GM18505 (cell line): ENCODE measurements at regions not wholly inside any gene's neighbourhood (a gene's known extent, or its start where the extent isn't known, plus 50 kb on each side); places are given as distances from the start of the nearest gene placed in this dataset.

Source experiments
- ATAC-seq: cut with Tn5 transposase; IDR thresholded peaks from one replicate; pipeline ENCODE4 v1.9.1; 2021; ENCODE audit not compliant: unreplicated experiment
- POLR2A ChIP-seq: IDR thresholded peaks from 4 replicates; pipeline ENCODE4 v1.6.1; 2011; ENCODE audit warnings: borderline replicate concordance; ENCODE audit not compliant: insufficient read depth, insufficient read length; ENCODE audit errors: extremely low read depth

DNA sequence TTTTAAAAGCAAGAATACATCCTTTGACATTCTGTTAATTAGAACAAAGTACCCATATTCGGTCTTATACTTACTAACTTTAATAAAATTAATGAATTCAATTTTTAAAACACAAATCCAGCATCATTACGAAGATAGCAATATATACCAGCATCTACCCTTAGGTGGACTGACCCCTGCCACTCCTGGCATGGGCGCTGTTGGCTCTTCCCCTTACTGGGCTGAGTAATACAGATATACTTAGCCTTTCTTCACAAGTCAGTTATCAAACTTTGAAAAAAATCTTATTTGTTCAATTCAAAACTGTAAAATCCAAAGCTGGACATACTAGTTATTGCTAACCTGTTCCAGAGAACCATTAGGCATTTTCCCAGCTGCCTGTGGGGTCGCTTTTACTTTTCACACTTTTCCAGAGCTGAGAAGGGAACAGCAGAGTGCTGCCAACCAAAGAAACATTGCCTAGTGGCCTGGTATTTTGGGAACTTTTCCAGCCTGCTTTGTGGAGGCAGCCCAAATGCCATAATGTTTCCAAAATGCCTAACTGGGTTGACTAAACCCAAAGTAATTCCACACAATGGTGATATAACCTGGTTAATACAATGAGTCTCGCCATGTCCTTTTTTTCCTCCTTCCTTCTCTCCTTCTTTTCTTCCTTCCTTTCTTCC, 424.7 kb upstream of the ADGRL2 start:
- TF ChIP-seq POLR2A: no peak
- no peak for ATAC-seq

DNA sequence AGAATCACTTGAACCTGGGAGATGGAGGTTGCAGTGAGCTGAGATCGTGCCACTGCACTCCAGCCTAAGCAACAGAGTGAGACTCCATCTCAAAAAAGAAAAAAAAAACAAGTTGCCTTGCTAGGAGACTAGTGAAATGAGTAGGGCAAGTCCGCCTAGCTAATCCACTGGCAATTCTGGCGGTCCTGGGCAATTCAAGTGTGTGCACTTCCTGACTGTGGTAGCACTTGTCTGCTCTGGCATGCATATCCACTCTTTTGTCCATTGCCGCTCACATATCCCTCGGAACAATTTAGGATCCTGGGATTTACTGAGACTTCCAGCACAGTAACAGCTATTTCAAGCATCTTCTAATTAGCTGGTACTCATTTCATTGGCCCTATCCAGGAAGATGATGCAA, 426.3 kb upstream of the ADGRL2 start:
- TF ChIP-seq POLR2A: no peak
- no peak for ATAC-seq

DNA sequence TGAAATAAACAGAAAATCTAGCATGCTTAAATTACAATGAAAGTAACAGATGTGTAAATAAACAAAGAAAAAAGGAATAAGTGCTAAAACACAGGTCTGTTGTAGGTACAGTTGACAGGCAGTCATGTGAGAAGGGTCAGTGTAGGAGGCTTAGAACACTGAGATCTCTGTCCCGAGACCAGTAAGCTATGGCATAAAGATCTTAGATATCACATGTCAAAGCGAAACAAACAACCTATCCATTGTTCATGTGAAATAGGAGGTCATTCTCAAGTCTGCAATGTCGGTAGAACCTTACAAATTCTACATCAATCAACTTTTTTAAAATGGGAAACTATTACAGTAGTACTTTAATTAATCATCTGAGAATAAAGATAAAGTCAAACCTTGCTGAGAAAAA, 428.9 kb upstream of the ADGRL2 start:
- ATAC-seq: no peak
- no peak for TF ChIP-seq POLR2A

DNA sequence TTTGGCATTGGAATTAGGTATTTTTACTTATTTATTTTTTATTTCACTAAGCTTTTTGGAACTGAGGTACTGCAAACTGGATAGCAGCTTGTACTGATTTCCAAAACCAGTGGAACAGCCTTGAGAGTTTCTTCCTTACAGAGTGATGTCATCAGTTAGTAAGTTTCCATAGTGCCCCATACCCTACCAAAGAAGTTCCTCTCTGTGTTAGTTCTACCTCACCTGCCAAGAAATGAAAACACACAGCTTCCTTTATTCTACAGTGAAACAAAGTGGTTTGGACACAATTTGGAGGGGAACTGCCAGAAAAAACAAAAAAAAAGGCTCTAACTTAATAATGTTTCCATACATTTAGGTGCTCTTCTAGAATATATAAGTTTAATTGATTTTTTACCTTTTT, 430.9 kb upstream of the ADGRL2 start:
- ATAC-seq: no peak
- TF ChIP-seq POLR2A: no peak

DNA sequence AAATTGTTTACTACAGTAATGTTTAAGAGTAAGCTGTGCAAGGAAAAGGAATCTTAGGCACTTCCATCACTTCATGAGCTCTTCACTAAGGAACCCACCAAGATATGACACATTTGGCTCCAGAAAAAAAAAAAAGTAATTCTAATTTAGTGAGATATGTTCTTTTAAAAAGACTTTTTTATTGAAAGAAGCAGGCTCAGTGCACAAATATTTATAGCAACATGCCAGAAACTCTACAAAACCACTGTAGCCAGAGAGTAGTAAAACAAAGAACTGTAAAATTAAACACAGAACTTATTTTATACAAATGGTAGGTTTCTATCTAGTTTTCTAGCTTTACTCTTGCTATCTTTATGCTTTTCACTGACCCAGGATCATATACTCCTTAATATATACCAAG, 434.6 kb upstream of the ADGRL2 start:
- no peak for ATAC-seq
- no peak for TF ChIP-seq POLR2A

DNA sequence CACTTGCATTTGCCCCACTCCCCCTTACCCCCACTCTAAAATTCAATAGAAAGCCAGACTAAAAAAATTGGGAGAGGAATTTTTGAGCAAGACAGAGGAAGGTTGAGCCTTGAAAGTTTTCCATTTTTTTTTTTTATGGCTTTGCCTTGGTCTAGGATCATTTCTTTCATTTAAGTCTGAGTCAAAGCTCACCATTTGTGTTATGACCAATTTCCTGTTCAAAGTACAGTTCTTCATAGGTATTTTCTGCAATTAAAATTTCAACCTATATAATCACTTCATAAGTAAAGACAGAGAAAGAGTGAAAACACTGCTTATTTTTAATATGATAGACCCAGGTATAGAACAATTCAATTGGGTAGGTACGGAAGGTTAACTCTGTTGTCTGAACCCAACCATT, 436.6 kb upstream of the ADGRL2 start:
- no peak for ATAC-seq
- TF ChIP-seq POLR2A: no peak

DNA sequence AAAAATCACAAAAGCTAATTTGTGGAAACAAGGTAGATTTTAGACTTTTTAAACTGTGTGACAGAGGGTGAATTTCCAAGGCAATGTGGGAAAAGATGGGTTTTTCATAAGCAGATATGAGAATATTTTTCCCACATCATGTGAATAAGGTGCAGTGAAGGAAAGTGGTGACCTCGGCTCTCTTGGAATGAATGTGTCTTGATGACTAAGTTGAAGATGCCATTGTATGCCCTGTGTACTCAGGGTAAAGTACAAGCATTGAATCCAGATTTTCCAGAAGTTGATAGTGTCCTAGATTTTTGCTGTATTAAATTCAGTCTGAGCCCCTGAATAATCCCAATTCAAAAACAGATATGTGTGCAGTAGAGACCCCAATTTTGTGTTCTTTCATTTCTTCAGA, 442.6 kb upstream of the ADGRL2 start:
- no peak for TF ChIP-seq POLR2A
- no peak for ATAC-seq

DNA sequence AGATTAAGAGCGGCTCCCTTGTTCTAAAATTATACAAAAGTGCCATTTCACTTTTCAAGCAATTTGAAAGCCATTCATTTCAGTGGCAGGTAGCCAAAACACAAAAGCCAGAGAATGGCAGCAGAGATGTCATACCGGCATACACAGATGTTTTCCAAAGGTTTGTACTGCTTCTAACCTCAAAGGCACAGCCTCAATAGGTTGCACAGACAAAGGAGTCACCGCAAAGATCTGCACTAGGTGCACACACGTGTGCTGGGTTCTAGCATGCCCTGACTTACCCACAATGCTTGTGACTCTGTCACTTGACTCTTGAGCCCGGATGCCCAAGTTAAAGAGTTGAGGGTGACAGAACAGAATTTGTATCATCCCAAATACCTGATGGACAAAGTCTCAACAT, 448.9 kb upstream of the ADGRL2 start:
- no peak for ATAC-seq
- no peak for TF ChIP-seq POLR2A

DNA sequence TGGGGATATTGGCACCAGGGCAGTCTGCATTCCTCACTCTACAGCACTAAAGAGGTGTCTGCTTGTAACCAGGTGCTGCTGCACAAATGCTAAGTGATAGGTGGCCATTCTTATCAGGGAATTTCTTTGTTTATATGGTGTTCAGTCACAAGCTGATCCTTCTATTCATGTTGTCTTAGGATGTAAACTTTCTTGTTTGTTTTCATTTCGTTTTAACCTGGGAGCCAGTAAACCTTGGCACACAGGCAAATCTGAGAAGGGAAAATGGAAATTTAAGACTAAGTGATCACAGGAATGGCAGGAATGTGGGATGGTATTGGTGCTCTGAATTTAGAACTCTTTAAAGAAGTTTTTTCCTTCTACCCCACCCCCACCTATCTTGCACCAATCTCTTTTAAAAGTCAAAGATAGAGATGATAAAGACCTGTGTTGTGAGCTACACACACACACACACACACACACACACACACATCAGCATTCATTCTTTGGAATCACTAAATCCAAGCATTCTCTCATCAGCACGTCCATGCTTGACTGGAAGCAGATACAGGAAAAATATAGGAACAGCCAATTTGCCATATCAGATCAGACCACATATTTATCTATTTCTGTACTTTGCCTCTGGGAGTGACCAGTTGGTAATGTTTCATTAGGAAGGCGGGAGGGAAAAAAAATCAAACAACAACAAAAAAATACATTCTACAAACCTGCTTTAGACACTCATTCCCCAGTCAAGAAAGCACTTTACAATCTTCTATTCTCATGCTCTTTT, 451.4 kb upstream of the ADGRL2 start:
- no peak for TF ChIP-seq POLR2A
- ATAC-seq: no peak

DNA sequence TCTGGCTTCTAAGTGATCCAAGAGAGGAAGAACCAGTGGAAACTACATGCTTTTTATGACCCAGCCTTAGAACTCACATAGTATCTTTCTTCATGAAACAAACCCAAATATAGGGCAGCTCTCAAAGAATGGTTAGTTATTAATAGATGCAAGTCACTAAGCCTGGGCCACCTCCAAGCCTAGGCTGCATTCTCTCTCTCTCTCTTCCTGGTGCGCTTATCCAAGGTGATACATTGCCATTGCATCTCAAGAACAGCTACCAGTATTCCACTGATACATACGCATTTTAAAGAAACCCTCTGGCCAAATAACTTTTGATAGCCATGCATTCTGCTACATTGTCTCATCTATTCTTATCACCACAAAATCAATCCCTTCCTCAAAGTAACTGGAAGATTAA, 455.6 kb upstream of the ADGRL2 start:
- no peak for ATAC-seq
- no peak for TF ChIP-seq POLR2A

DNA sequence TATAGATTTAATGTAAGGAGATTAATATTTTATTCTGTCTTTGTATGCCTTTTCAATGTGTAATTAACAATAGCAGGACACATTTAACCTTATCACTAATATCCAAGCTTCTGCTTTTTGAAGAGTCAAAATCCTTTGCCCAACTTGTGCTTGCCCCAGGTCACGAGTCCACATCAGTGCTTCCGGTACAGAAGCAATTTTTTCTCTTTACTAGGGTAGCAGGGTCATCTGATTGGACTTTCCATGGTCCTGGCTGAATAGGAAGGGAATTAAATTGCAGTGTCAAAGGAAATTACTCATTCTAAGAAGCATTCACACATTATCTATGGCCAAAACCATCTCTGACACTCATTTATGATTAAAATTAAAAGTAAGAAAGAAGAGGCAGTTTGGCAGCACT, 460.5 kb upstream of the ADGRL2 start:
- no peak for TF ChIP-seq POLR2A
- ATAC-seq: no peak

DNA sequence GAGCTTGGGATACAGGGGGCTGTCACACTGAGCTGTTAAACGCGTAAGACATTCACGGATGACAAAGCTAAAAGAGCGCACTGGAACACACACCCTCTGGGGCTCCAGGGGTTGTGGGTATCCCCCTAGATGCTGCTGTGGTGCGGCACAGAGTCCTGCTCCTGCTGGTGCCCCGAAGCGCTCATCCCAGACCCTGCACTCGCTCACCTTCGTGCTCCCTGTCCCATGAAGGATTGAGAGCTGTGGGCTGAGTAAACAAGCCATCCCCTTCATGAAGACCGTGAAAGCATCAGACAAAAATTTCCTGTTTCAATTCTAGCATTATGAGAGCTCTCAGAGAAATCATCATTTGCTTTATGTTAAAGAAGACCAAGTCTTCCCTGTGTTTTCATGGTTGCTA, 463.5 kb upstream of the ADGRL2 start:
- no peak for ATAC-seq
- no peak for TF ChIP-seq POLR2A

DNA sequence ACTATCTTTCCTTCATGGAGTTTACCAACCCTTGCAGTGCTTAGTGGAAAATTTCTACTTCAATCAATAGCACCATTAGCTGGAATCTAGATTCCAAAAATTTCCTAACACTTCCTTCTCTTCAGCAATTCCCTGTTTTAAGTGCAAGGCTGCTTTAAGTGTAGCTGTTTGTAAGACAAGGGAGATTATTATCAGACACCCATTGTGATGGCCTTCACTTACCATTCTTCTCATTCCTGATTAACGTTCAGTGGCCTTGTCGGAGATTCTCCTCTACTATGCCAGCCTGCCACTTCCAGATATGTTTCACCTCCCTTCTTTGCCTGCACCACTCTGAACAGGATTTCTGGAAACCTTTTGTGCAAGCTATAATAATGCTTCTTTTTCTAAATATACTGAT, 464.9 kb upstream of the ADGRL2 start:
- TF ChIP-seq POLR2A: no peak
- no peak for ATAC-seq

DNA sequence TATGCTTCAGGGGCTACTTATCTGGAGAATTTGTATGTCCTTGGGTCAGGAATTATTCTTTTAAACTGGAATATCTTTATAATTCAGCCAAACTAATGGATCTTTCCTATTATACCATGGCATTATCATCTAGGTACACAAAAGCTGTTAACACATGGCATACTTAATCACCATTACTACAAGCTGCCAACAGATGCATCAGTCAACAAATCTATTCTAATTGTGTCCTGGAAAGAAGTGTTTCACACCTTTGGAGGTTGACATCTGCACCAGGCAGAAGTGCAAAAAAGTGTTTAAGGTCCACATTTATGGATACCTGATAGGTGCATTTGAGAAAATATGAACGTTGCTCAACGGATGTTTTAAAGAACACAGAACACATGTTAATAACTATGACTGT, 470.2 kb upstream of the ADGRL2 start:
- ATAC-seq: no peak
- TF ChIP-seq POLR2A: no peak
